ENCODE measurements at regions not wholly inside any gene's neighbourhood (a gene's known extent, or its start where the extent isn't known, plus 50 kb on each side); places are given as distances from the start of the nearest gene placed in this dataset.

DNA sequence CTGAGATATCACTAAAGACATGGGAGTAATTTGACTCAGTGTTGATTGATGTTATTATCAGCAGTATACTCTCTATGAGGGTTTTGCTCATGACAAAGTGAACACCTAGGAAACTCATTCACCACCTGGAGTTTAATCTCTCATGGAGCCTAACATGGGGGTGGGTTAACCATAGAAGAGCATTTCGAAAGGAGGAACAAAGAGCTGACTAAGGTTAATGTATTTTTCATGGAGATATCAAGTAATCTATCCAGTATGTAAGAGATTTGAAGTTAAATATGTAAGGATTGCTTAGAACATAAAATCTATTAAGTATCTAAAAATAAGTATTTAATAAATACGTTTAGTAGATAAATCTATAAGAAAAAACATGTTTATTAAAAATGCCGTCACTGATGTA, 917.8 kb downstream of the EPHA4 start:
- FAIRE-seq = no peak
- BruUV-seq (replicated peaks) = no TSS peak

DNA sequence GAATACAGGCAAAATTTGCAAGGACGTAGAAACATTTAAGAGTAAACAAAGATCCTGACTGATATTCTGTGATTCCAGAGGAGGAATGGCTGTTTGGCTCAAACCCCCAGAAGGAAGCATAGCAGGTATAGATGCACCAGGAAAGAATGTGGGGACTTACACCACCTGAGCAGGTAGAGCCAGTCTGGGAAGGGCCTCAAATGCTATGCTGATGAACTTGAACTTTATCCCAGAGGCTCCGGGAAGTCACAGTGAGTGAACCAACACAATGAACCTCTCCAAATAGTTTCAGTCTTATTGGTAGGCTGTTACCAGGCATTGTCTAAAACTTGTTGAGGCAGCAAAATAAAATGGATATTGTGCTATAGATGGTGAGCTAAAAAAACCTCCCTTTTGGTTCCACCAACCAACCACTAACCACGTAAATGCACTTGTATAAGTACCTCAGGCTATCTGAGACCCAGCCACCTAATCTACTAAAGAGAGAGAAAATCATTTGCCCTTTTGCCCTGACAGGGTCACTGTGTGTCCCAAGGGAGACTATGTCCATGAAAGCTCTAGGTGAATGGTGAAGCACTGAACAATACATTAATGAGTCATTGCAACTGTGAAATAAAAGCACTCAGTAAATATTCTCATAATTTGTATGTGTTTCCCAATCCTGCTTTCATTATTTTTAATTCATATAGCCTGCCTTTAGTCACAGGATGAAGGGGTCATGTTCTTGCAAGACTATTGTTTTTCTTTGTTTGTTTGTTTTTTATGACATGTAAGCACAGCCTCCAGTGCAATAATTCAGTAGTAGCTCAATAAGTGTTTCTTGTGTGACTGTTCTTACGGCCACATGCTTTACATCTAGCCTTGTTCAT, 911.6 kb downstream of the EPHA4 start:
- H3K27me3 ChIP-seq (ENCODE audit: control insufficient read depth in 1 of 2, insufficient read depth in 2 of 2, low read length in 2 of 2) = no peaks in the 10 kb centered on the region
- H3K4me3 ChIP-seq (replicated peaks in 1 of 3; ENCODE audit: insufficient read depth in 1 of 3, low read depth in 2 of 3, low read length in 3 of 3) = no peak overlapping the region
- H2AFZ ChIP-seq (ENCODE audit: low read length) = no peak overlapping the region
- in situ Hi-C loops (cut with HindIII; ENCODE audit: extremely low pct_ligation_motif_present, low pct_unique_long_range_greater_than_20kb) (no loop called here), intact Hi-C loops (cut with micrococcal nuclease; ENCODE audit: unreplicated experiment) (no loop called here)
- FAIRE-seq = no peak
- no peak for ATAC-seq
- no peaks in the 10 kb centered on the region for H3K4me1 ChIP-seq (ENCODE audit: insufficient read depth, low read length)
- H3K9me3 ChIP-seq (ENCODE audit: low read length) = no peaks in the 10 kb centered on the region
- no peaks in the 10 kb centered on the region for H4K20me1 ChIP-seq (ENCODE audit: insufficient read depth, low read length)
- CTCF ChIA-PET (ENCODE audit: low intra/inter-chr PET ratio, low total read pairs) = no interaction called here
- H3K9ac ChIP-seq (ENCODE audit: insufficient read depth, low read depth, low read length) = no peak overlapping the region
- no peaks in the 10 kb centered on the region for H3K36me3 ChIP-seq (replicated peaks in 1 of 2; ENCODE audit: control insufficient read depth in 1 of 2, insufficient read depth in 2 of 2, low read length in 2 of 2)
- no peak overlapping the region for H3K4me2 ChIP-seq (ENCODE audit: low read depth, low read length)
- H3K27ac ChIP-seq (ENCODE audit: extremely low read length, insufficient read depth, low read length) = no peak overlapping the region
- 11% methylated on average over 4 of the region's 4 CpGs for WGBS (ENCODE audit: low lambda C conversion rate)
- POLR2A ChIA-PET = no interaction called here
- no peaks in the 10 kb centered on the region for H3K79me2 ChIP-seq (ENCODE audit: insufficient read depth, low read length)
- no TSS peak for BruUV-seq (replicated peaks)
- DNase-seq (ENCODE audit: low spot score) = no peak
- no peak for TF ChIP-seq ZNF326 (CRISPR knock-in tag; IDR thresholded peaks at IDR 0.05; ENCODE audit: borderline replicate concordance)
- TF ChIP-seq HDAC6 (IDR thresholded peaks at IDR 0.05; ENCODE audit: low read depth, low read length) = no peak
- no peak for TF ChIP-seq ZNF160 (CRISPR knock-in tag; IDR thresholded peaks at IDR 0.05)
- TF ChIP-seq ZNF138 (CRISPR knock-in tag; IDR thresholded peaks at IDR 0.05; ENCODE audit: low read depth) = no peak
- no peak for TF ChIP-seq ZNF383 (CRISPR knock-in tag; IDR thresholded peaks at IDR 0.05; ENCODE audit: borderline replicate concordance)
- TF ChIP-seq CHD4 (IDR thresholded peaks at IDR 0.05; ENCODE audit: borderline replicate concordance, low read length) = no peak
- no peak for TF ChIP-seq TMF1 (CRISPR knock-in tag; IDR thresholded peaks at IDR 0.05; ENCODE audit: low read depth)
- TF ChIP-seq PAWR (CRISPR knock-in tag; IDR thresholded peaks at IDR 0.05; ENCODE audit: borderline replicate concordance) = no peak
- no peak for TF ChIP-seq MYC (CRISPR knock-in tag; IDR thresholded peaks at IDR 0.05; ENCODE audit: borderline replicate concordance)
- TF ChIP-seq AKAP8 (CRISPR knock-in tag; IDR thresholded peaks at IDR 0.05) = no peak
- peak in 1 of 2 experiments; percentile 29; a peak in 2 of 4 replicates for TF ChIP-seq MAFK (conservative IDR thresholded peaks at IDR 0.05 in 1 of 2, IDR thresholded peaks at IDR 0.05 in 1 of 2; ENCODE audit: low read length in 2 of 2)
- TF ChIP-seq SNRNP70 (IDR thresholded peaks at IDR 0.05; ENCODE audit: low read depth, low read length) = no peak
- TF ChIP-seq MAFF (IDR thresholded peaks at IDR 0.05; ENCODE audit: low read depth, low read length) = 0 out of 2 replicates have a peak, but pooled peaks have one; percentile 11

More for the DNA sequence above, 917.8 kb downstream of the EPHA4 start:
- ChIA-PET CTCF (ENCODE audit: low intra/inter-chr PET ratio, low total read pairs) (no interaction called here), POLR2A (no interaction called here)
- ATAC-seq (no peak), DNase-seq (ENCODE audit: low spot score) (no peak)
- in situ Hi-C loops (cut with HindIII; ENCODE audit: extremely low pct_ligation_motif_present, low pct_unique_long_range_greater_than_20kb) (no loop called here), intact Hi-C loops (cut with micrococcal nuclease; ENCODE audit: unreplicated experiment) (no loop called here)
- H3K9me3 ChIP-seq (ENCODE audit: low read length) = no peaks in the 10 kb centered on the region
- no peaks in the 10 kb centered on the region for H4K20me1 ChIP-seq (ENCODE audit: insufficient read depth, low read length)
- no peak overlapping the region for H3K27ac ChIP-seq (ENCODE audit: extremely low read length, insufficient read depth, low read length)
- no peaks in the 10 kb centered on the region for H3K27me3 ChIP-seq (ENCODE audit: control insufficient read depth in 1 of 2, insufficient read depth in 2 of 2, low read length in 2 of 2)
- no peak overlapping the region for H3K4me3 ChIP-seq (replicated peaks in 1 of 3; ENCODE audit: insufficient read depth in 1 of 3, low read depth in 2 of 3, low read length in 3 of 3)
- no peaks in the 10 kb centered on the region for H3K79me2 ChIP-seq (ENCODE audit: insufficient read depth, low read length)
- TF ChIP-seq MAFF (IDR thresholded peaks at IDR 0.05; ENCODE audit: low read depth, low read length) (peak; percentile 56; the same call in 1 of the 2 replicates), MAFK (conservative IDR thresholded peaks at IDR 0.05 in 1 of 2, IDR thresholded peaks at IDR 0.05 in 1 of 2; ENCODE audit: low read length in 2 of 2) (peak; percentile 40 to 67; a peak in 3 of 4 replicates), HDAC1 (CRISPR knock-in tag; IDR thresholded peaks at IDR 0.05) (no peak), ZNF205 (CRISPR knock-in tag; IDR thresholded peaks at IDR 0.05) (no peak), ZNF382 (CRISPR knock-in tag; IDR thresholded peaks at IDR 0.05; ENCODE audit: borderline replicate concordance) (no peak)
- TF ChIP-seq, protein P1, sequence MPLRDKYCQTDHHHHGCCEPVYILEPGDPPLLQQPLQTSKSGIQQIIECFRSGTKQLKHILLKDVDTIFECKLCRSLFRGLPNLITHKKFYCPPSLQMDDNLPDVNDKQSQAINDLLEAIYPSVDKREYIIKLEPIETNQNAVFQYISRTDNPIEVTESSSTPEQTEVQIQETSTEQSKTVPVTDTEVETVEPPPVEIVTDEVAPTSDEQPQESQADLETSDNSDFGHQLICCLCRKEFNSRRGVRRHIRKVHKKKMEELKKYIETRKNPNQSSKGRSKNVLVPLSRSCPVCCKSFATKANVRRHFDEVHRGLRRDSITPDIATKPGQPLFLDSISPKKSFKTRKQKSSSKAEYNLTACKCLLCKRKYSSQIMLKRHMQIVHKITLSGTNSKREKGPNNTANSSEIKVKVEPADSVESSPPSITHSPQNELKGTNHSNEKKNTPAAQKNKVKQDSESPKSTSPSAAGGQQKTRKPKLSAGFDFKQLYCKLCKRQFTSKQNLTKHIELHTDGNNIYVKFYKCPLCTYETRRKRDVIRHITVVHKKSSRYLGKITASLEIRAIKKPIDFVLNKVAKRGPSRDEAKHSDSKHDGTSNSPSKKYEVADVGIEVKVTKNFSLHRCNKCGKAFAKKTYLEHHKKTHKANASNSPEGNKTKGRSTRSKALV (CRISPR knock-in tag; IDR thresholded peaks at IDR 0.05) = no peak
- H3K4me1 ChIP-seq (ENCODE audit: insufficient read depth, low read length) = no peaks in the 10 kb centered on the region
- H3K36me3 ChIP-seq (replicated peaks in 1 of 2; ENCODE audit: control insufficient read depth in 1 of 2, insufficient read depth in 2 of 2, low read length in 2 of 2) = no peaks in the 10 kb centered on the region
- 3% methylated on average over 3 of the region's 3 CpGs for WGBS (ENCODE audit: low lambda C conversion rate)
- H3K4me2 ChIP-seq (ENCODE audit: low read depth, low read length) = no peak overlapping the region
- no peak overlapping the region for H2AFZ ChIP-seq (ENCODE audit: low read length)
- no peak overlapping the region for H3K9ac ChIP-seq (ENCODE audit: insufficient read depth, low read depth, low read length)
